Ascending aorta (tissue), 2 donors: ENCODE measurements at regions not wholly inside any gene's neighbourhood (a gene's known extent, or its start where the extent isn't known, plus 50 kb on each side); places are given as distances from the start of the nearest gene placed in this dataset.

ENCODE experiments used
- DNase-seq, 2 donors: peaks; one replicate each; pipeline ENCODE4 v3.0.0-alpha.2; 2019; ENCODE audit warnings: low spot score in 2 of 2
- H3K27ac ChIP-seq, 2 donors: fragments of 200-600 bp; sonication (generic); one replicate each; pipeline ENCODE4 v1.5.1; 2016 to 2017; ENCODE audit warnings: mild to moderate bottlenecking in 1 of 2
- H3K27me3 ChIP-seq: fragments of 200-600 bp; sonication (generic); one replicate; pipeline ENCODE4 v1.5.1; 2017
- H3K36me3 ChIP-seq, 2 donors: fragments of 200-600 bp; sonication (generic); one replicate each; pipeline ENCODE4 v1.5.1; 2016
- H3K4me1 ChIP-seq, 2 donors: fragments of 200-600 bp; sonication (generic); one replicate each; pipeline ENCODE4 v1.5.1; 2016 to 2017; ENCODE audit warnings: mild to moderate bottlenecking in 1 of 2
- H3K4me3 ChIP-seq, 2 donors: fragments of 200-600 bp; sonication (generic); one replicate each; pipeline ENCODE4 v1.5.1; 2016 to 2017; ENCODE audit warnings: mild to moderate bottlenecking in 1 of 2
- H3K9me3 ChIP-seq, 2 donors: fragments of 200-600 bp; sonication (generic); one replicate each; pipeline ENCODE4 v1.5.1; 2016
- intact Hi-C: fragments of 100-400 bp; cut with DNase I; formaldehyde crosslinking; loops from one replicate; pipeline ENCODE4 v1.15.1; 2023
- TF ChIP-seq, protein P1 (sequence below), 3 experiments: fragments of 200-600 bp in 2 of 3; fragments of 450-650 bp in 1 of 3; sonication (generic) in 2 of 3; IDR thresholded peaks; one replicate each; pipeline ENCODE4 v1.5.1; 2016 to 2019; ENCODE audit warnings: antibody characterized with exemption in 3 of 3, mild to moderate bottlenecking in 1 of 3, moderate library complexity in 1 of 3

DNA sequence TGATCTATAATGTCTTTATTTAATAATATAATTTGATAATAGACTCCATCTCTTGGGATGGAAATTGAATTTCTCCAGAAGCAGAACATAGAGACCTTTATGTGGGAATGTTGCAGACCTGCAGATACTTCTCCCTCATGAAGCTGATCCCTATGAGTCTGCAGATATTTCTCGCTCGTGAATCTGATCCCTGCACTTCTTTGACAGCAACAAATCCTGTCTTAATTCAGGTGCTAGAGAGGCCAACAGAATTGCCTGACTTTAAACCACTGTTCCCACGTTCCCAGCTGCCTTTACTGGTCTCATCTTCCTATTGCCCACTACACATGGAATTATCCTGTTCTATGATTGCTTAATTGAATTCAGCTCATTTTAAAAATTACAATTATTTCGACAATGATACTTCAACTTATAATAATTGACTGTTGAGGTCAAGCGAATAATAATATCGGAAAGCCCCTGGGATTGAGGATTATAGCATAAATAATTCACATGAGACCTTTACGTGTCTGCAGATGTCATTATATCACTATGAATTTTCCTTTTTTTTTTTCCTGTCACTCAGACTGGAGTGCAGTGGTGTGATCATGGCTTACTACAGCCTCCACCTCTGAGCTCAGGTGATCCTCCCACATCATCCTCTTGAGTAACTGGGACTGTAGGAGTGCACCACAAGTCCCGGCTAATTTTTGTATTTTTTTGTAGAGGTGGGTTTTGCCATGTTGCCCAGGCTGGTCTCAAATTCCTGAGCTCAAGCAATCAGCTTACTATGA lies 486.4 kb upstream of the ADARB2 start:
- intact Hi-C loops, result no loop called here
- no peak overlapping the region for H3K27ac ChIP-seq

DNA sequence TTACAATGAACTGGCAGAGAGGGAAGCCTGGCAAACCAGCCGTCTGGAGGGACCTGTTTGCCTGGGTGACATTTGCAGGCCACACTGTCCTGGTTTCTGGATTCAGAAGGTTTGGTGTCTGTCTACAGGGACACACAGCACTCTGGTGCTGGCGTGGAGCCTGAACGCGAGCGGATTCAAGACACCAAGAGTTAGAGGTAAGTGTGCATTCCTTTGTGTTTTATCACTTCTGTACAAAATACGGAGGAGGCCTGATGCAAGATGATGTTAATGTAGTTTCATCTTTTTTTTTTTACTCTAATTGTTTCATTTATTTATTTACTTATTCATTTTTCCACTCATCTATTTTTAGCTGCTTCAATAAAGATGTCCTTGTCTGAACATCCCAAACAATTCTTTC lies 485.3 kb upstream of the ADARB2 start:
- no peaks in the 10 kb centered on the region for H3K36me3 ChIP-seq
- no peak for DNase-seq
- intact Hi-C loops, result no loop called here
- no peaks in the 10 kb centered on the region for H3K9me3 ChIP-seq
- no peak overlapping the region for H3K4me3 ChIP-seq
- TF ChIP-seq, protein P1, sequence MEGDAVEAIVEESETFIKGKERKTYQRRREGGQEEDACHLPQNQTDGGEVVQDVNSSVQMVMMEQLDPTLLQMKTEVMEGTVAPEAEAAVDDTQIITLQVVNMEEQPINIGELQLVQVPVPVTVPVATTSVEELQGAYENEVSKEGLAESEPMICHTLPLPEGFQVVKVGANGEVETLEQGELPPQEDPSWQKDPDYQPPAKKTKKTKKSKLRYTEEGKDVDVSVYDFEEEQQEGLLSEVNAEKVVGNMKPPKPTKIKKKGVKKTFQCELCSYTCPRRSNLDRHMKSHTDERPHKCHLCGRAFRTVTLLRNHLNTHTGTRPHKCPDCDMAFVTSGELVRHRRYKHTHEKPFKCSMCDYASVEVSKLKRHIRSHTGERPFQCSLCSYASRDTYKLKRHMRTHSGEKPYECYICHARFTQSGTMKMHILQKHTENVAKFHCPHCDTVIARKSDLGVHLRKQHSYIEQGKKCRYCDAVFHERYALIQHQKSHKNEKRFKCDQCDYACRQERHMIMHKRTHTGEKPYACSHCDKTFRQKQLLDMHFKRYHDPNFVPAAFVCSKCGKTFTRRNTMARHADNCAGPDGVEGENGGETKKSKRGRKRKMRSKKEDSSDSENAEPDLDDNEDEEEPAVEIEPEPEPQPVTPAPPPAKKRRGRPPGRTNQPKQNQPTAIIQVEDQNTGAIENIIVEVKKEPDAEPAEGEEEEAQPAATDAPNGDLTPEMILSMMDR (IDR thresholded peaks at IDR 0.05), result no peak
- no peaks in the 10 kb centered on the region for H3K4me1 ChIP-seq
- H3K27me3 ChIP-seq, result no peaks in the 10 kb centered on the region
- no peak overlapping the region for H3K27ac ChIP-seq

More for the DNA sequence above, 486.4 kb upstream of the ADARB2 start:
- no peak for DNase-seq
- H3K4me3 ChIP-seq, result no peak overlapping the region
- no peaks in the 10 kb centered on the region for H3K36me3 ChIP-seq
- TF ChIP-seq, protein P1 (IDR thresholded peaks at IDR 0.05), result no peak
- no peaks in the 10 kb centered on the region for H3K9me3 ChIP-seq
- no peaks in the 10 kb centered on the region for H3K4me1 ChIP-seq
- no peaks in the 10 kb centered on the region for H3K27me3 ChIP-seq

DNA sequence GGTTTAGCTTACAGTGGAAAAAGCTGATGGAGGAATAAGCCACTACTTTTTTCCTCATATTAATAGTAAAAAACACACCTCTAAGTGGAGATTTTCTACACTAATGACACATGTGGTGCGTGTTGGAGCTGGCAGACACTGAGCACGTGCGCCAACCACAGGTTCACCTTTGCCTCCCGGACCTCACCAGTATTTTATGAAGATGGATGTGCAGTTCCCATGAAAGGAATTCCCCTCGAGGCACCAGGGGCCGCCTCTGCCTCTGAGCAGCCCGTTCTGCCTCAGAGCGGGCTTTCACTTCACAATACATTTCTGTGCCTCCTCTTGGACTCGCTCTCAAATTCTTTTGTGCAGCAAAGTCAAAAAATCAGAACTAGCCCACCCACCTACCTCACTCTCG lies 477.5 kb upstream of the ADARB2 start:
- Histone ChIP-seq H3K27ac (no peak overlapping the region), H3K27me3 (no peaks in the 10 kb centered on the region), H3K4me1 (no peaks in the 10 kb centered on the region), H3K36me3 (no peaks in the 10 kb centered on the region), H3K9me3 (no peaks in the 10 kb centered on the region), H3K4me3 (no peak overlapping the region)
- intact Hi-C loops, result no loop called here
- TF ChIP-seq, protein P1 (IDR thresholded peaks at IDR 0.05), result no peak
- no peak for DNase-seq

DNA sequence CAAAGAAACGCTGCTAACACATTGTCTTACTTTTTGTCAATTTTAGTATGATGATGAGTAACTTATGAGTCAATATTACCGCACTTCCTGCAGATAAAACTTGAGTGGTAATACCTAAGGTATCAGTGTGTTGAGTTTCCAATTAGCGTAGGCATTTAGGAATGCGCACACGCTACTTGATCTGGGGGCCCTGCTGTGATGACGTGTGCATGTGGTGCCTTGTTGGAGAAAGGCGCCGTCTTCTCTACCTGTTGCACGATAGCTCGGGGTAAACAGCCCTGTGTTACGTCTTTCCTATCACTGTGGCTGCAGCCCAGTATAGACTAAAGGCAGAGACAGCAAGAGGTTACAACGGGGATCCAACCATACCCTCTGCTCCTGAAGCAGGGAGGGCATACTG lies 476.8 kb upstream of the ADARB2 start:
- H3K36me3 ChIP-seq, result no peaks in the 10 kb centered on the region
- no peaks in the 10 kb centered on the region for H3K4me1 ChIP-seq
- no peak overlapping the region for H3K27ac ChIP-seq
- H3K4me3 ChIP-seq, result no peak overlapping the region
- H3K27me3 ChIP-seq, result no peaks in the 10 kb centered on the region
- no peaks in the 10 kb centered on the region for H3K9me3 ChIP-seq
- TF ChIP-seq, protein P1 (IDR thresholded peaks at IDR 0.05), result no peak
- intact Hi-C loops, result no loop called here
- DNase-seq, result no peak

DNA sequence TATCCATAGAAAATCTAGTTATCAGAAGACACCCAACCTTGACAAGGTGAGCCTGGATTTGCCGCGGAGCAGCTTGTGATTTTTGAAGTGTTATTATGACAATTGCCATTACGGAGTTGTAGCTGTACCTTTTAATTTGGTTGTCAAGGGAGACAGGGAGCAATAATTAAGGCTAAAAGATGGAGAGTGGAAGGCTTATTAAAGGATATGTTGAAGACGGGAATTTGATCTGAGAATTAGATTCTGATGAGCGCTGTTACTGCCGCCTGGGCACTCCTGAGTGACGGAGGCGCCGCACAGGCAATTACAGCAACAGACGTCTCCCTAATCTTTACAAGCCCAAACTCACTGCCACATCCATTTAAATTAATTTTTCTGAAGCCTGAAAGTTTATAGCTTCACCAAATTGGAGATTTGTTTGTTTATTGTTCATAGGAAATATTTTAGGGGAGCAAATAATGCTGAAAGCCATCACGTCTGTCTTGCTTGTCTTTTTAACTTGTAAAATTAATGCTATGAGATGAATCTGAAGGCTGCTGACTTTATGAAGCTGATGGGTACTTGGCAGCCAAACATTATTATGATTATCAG lies 475.0 kb upstream of the ADARB2 start:
- no peak for DNase-seq
- Histone ChIP-seq H3K27me3 (no peaks in the 10 kb centered on the region), H3K36me3 (no peaks in the 10 kb centered on the region), H3K9me3 (no peaks in the 10 kb centered on the region), H3K27ac (no peak overlapping the region), H3K4me3 (no peak overlapping the region), H3K4me1 (no peaks in the 10 kb centered on the region)
- TF ChIP-seq, protein P1 (IDR thresholded peaks at IDR 0.05), result no peak
- intact Hi-C loops, result no loop called here
